Esophagus muscularis mucosa (tissue), 4 donors: ENCODE measurements at regions not wholly inside any gene's neighbourhood (a gene's known extent, or its start where the extent isn't known, plus 50 kb on each side); places are given as distances from the start of the nearest gene placed in this dataset.
"Not testable (repeated sequence)": the region's sequence is repeated elsewhere in the genome, so short reads cannot be mapped to it uniquely, and the experiment has no call there.

ENCODE experiments used
- DNase-seq: peaks from one replicate; pipeline ENCODE4 v3.0.0-alpha.2; 2017; ENCODE audit errors: extremely low spot score
- H3K27ac ChIP-seq, 4 donors: fragments of 200-600 bp; sonication (generic); replicated peaks in 1 of 4; 1 replicate in 3 of 4; 2 replicates in 1 of 4; pipeline ENCODE4 v1.5.1; 2016 to 2019; ENCODE audit warnings: mild to moderate bottlenecking in 1 of 4
- H3K27me3 ChIP-seq, 4 donors: fragments of 200-600 bp; sonication (generic); one replicate each; pipeline versions ENCODE4 v1.5.1 to v1.6.0; 2016 to 2019
- H3K36me3 ChIP-seq, 4 donors: fragments of 200-600 bp; sonication (generic); one replicate each; pipeline ENCODE4 v1.5.1; 2016 to 2019
- H3K4me1 ChIP-seq, 4 donors: fragments of 200-600 bp; sonication (generic); one replicate each; pipeline ENCODE4 v1.5.1; 2016 to 2019
- H3K4me3 ChIP-seq, 4 donors: fragments of 200-600 bp; sonication (generic); 1 replicate in 2 of 4; 2 replicates in 2 of 4; pipeline ENCODE4 v1.5.1; 2016 to 2019; ENCODE audit warnings: mild to moderate bottlenecking in 4 of 4, moderate library complexity in 1 of 4
- H3K9me3 ChIP-seq, 4 donors: fragments of 200-600 bp; sonication (generic); 1 replicate in 3 of 4; 2 replicates in 1 of 4; pipeline ENCODE4 v1.5.1; 2016 to 2019
- EP300 ChIP-seq: sonication (generic); formaldehyde crosslinking; IDR thresholded peaks from one replicate; pipeline ENCODE4 v1.6.1; 2017; ENCODE audit warnings: antibody characterized with exemption
- POLR2A ChIP-seq: fragments of 450-650 bp; IDR thresholded peaks from one replicate; pipeline ENCODE4 v1.6.1; 2017; ENCODE audit warnings: antibody characterized with exemption, moderate library complexity, mild to moderate bottlenecking, low read depth
- POLR2AphosphoS5 ChIP-seq, 2 donors: sonication (generic); formaldehyde crosslinking; IDR thresholded peaks; one replicate each; pipeline ENCODE4 v1.6.1; 2017; ENCODE audit warnings: antibody characterized with exemption in 2 of 2
- WGBS: methylation state at CpG from one replicate; pipeline ENCODE4 v1.1.5; 2018; 5-methylcytosine and 5-hydroxymethylcytosine counted together
- intact Hi-C: fragments of 100-400 bp; cut with DNase I; formaldehyde crosslinking; loops from one replicate; pipeline ENCODE4 v1.15.1; 2023
- TF ChIP-seq, protein P1 (sequence below), 3 experiments: fragments of 200-600 bp in 2 of 3; fragments of 450-650 bp in 1 of 3; sonication (generic) in 2 of 3; IDR thresholded peaks; one replicate each; pipeline ENCODE4 v1.5.1; 2017 to 2019; ENCODE audit warnings: antibody characterized with exemption in 3 of 3, mild to moderate bottlenecking in 2 of 3, moderate library complexity in 1 of 3

DNA sequence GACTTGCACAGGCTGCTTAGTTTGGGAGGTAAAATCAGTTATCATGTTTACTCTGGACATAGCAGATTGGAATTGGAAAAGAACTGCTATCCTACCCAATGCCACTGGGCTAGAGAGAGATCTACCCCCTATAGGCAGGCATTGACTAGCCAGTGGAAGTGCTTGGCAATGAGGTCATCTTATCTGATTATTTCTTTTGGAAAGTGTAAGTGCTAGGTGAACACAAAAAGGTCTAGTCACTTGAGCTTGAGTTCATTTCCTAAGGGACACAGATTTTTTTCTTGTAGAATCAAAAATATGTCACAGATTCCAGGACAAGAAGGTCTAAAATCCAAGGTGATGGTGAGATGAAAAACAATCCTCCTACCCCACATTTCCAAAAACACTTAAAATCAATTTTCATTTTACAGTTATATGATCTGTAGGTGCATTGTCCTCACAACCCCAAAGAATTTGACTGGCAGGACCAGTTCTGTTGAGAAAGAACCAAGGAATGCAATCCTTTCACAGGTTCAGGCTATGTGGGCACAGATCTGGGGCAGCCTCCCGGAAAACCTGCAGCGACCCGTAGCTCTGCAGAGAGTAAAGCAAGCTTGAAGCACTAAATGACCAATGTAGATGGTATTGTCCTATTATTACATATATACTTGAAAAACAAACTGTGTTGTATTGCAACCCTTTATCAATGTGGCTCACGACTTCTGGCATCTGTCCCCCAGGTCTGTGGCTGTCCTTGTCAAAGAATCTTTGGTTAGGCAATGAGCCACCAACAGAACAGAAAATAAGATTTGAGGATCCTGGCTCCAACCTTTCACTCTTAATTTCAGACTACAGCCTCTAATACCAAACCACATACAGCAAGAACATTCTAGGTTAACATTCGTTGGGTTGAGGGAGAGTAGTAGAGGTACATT is 67.3 kb upstream of the ADTRP start:
- no peaks in the 10 kb centered on the region for H3K27me3 ChIP-seq
- no peak for DNase-seq
- no peak overlapping the region for H3K4me3 ChIP-seq
- H3K27ac ChIP-seq = no peak overlapping the region
- TF ChIP-seq POLR2A (no peak), POLR2AphosphoS5 (IDR thresholded peaks at IDR 0.05) (no peak), EP300 (no peak)
- TF ChIP-seq, protein P1, sequence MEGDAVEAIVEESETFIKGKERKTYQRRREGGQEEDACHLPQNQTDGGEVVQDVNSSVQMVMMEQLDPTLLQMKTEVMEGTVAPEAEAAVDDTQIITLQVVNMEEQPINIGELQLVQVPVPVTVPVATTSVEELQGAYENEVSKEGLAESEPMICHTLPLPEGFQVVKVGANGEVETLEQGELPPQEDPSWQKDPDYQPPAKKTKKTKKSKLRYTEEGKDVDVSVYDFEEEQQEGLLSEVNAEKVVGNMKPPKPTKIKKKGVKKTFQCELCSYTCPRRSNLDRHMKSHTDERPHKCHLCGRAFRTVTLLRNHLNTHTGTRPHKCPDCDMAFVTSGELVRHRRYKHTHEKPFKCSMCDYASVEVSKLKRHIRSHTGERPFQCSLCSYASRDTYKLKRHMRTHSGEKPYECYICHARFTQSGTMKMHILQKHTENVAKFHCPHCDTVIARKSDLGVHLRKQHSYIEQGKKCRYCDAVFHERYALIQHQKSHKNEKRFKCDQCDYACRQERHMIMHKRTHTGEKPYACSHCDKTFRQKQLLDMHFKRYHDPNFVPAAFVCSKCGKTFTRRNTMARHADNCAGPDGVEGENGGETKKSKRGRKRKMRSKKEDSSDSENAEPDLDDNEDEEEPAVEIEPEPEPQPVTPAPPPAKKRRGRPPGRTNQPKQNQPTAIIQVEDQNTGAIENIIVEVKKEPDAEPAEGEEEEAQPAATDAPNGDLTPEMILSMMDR (IDR thresholded peaks at IDR 0.05) = no peak
- intact Hi-C loops = no loop called here
- H3K36me3 ChIP-seq = no peaks in the 10 kb centered on the region
- H3K4me1 ChIP-seq = peaks cover 0 to 4% (median 0%) of the 10 kb centered on the region in 4 donors
- H3K9me3 ChIP-seq = no peaks in the 10 kb centered on the region
- WGBS = 97% methylated on average over 5 of the region's 5 CpGs

DNA sequence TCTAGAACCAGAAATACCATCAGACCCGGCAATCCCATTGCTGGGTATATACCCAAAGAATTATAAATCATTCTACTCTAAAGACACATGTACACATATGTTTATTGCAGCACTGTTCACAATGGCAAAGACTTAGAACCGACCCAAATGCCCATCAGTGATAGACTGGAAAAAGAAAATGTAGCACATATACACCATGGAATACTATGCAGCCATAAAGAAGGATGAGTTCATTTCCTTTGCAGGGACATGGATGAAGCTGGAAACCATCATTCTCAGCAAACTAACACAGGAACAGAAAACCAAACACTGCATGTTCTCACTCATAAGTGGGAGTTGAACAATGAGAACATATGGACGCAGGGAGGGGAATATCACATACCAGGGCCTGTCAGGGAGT is 64.2 kb upstream of the ADTRP start:
- H3K4me1 ChIP-seq, DNase-seq, H3K4me3 ChIP-seq, H3K36me3 ChIP-seq, H3K9me3 ChIP-seq, intact Hi-C loops, H3K27me3 ChIP-seq, H3K27ac ChIP-seq: not testable (repeated sequence)
- WGBS = 99% methylated on average over 3 of the region's 3 CpGs

DNA sequence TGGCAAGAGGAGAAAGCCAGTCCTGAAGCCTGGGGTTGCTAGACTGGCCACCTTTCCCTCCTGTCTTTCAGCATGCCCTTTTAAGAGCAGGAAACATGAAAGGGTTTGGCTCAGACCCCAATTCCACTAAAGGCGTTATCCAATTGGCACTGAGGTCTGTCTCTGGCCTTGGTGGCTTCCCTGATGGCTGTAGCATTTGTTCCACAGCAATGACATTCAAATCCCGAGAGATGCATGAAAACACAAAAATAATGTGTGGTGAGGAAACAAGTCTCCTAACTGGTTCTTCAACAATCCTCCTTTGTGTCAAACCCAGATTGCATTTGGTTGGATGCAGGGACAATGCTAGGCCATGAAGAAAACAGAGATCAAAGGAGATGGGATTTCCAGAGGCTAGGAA is 56.5 kb upstream of the ADTRP start:
- DNase-seq = no peak

DNA sequence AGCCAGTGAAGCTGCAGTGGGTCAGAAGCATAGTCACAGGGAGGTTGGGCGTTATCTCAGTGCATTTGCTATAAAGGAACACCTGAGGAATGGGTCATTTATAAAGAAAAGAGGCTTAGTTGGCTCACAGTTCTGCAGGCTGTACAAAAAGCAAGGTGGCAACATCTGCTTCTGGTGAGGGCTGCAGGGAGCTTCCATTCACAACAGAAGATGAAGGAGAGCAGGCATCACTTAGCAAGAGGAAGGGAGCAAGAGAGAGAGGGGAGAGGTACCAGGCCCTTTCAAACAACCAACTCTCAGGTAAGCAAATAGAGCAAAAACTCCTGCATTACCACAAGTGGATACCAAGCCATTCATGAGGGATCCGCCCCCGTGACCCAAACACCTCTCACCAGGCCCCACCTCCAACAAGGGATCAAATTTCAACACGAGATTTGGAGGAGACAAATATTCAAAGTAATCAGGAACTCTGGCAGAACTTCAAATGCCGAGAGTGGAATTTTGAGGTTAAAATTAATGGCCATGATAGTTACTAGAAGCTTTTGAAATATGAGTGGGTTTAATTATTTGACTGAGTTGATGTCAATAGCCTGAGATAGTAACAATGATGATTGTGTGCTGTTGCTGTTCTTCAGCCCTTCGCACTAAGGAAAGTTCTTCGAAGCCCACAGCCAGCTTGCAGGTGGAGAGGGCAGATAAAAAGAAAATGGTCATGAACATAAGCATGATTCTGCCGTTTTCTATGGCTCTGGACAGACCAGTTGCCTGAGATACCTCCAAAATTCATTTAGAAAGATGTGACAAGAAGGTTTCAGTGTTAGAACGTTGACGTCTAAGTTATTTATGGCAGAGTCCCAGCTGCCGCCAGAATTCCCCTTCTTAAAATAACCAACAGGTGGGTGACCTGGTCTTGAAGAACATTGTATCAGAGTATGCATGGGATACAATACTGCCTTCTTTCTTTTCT is 55.3 kb upstream of the ADTRP start:
- intact Hi-C loops = no loop called here

More for the DNA sequence above, 56.5 kb upstream of the ADTRP start:
- H3K36me3 ChIP-seq = no peaks in the 10 kb centered on the region
- WGBS = 50% methylated on average over 2 of the region's 2 CpGs
- no peak for TF ChIP-seq EP300
- no peak for TF ChIP-seq POLR2A
- TF ChIP-seq, protein P1 (IDR thresholded peaks at IDR 0.05) = no peak
- no peak for TF ChIP-seq POLR2AphosphoS5 (IDR thresholded peaks at IDR 0.05)
- no peak overlapping the region for H3K4me3 ChIP-seq
- intact Hi-C loops = no loop called here
- no peak overlapping the region for H3K27ac ChIP-seq
- no peaks in the 10 kb centered on the region for H3K27me3 ChIP-seq
- H3K9me3 ChIP-seq = peaks cover 0 to 5% (median 1%) of the 10 kb centered on the region in 4 donors
- peaks cover 0 to 6% (median 0%) of the 10 kb centered on the region in 4 donors for H3K4me1 ChIP-seq

More for the DNA sequence above, 55.3 kb upstream of the ADTRP start:
- 56% methylated on average over 11 of the region's 11 CpGs for WGBS
- Histone ChIP-seq H3K4me3 (no peak overlapping the region), H3K27ac (no peak overlapping the region), H3K4me1 (peaks cover 0 to 6% (median 0%) of the 10 kb centered on the region in 4 donors), H3K9me3 (peaks cover 0 to 5% (median 1%) of the 10 kb centered on the region in 4 donors), H3K36me3 (no peaks in the 10 kb centered on the region), H3K27me3 (no peaks in the 10 kb centered on the region)
- TF ChIP-seq EP300 (no peak), POLR2A (no peak), POLR2AphosphoS5 (IDR thresholded peaks at IDR 0.05) (no peak)
- TF ChIP-seq, protein P1 (IDR thresholded peaks at IDR 0.05) = no peak
- DNase-seq = no peak
